ENCODE measurements at regions not wholly inside any gene's neighbourhood (a gene's known extent, or its start where the extent isn't known, plus 50 kb on each side); places are given as distances from the start of the nearest gene placed in this dataset.
A peak's percentile ranks its signal among the peaks of the same experiment; 100 is the strongest.
"Not testable (repeated sequence)": the region's sequence is repeated elsewhere in the genome, so short reads cannot be mapped to it uniquely, and the experiment has no call there.

DNA sequence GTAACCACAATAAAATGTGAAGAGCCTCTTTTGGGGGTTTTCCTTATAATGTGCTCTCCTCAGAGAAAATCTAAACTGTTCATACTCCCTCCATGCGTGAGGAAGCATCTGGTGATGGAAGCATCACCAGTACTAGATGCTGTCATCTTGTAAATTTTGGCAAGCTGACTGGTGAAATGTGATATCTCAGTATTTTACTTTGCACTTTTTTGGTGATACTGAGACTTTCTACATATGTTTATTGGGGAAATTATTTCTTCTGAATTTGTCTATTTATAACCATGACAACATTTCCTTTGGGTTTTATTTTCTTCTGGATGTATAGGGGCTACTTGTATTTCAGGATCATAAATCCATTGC lies 95.9 kb upstream of the DLGAP1 start:
- no peak for DNase-seq

DNA sequence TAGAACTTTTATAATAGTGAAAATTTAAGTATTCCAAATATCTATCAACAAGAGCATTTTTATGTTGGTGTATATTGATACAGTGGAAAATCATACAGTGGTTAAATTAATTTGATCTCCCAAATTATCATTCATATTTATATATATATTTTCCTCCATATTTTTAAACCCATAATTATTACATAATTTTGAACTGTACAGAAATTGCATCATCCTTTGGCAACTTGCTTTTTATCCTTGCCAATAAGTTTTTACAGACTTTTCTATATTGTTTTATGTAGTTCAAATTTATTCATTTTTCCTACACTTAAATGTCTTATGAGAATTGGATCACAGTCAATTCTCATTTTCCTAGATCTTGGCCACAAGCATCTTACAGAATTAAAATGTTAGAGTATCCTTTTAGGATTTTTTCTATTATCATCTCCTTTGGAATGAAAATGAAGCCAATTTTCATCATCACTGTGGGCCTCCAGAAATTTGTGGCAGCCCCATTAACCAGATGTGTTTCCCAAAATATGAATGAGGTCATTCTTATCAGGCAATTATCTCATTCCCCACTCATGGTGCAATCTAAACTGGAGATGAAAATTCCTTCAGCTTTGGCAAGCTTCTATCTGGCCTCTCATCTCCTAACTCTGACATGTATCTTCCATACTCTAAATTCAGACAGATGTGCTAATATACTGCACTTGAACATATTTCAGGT lies 94.2 kb upstream of the DLGAP1 start:
- no peak for DNase-seq

DNA sequence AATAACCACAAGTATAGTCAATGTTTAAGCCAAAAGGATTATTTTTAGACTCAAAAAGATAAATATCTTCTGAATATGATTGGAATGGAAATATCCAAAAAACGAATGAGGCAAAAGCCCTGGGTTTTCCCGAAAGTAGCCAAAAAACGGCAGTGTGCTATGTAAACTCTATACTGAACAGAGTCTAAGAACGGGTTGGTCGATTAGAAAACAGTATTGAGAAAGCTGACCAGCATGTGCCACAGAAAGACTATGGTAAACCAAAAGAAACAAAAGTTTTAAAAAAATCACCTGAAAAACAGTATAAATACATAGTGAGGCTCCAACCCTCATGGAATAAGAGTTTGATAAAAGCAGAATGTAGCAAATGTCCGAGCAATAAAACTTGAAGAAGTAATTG lies 92.0 kb upstream of the DLGAP1 start:
- no peak for DNase-seq

DNA sequence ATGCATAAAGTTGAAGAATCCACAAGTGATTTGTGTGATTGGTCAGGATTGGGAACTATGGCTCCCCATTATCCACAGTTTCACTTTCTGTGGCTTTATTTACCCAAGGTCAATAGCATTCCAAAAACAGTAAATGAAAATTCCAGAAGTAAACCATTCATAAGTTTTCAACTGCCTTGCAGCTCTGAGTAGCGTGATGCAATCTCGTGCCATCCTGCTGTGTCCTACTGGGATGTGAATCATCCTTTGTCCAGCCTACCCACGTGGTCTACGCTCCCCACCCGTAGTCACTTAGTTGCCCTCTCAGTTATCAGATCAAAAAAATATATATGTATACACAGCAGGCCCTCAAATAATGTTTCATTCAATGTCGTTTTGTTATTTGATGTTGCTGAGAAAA lies 89.0 kb upstream of the DLGAP1 start:
- peak in 3 of 56 donors; percentile 0 to 19 (median 5) for DNase-seq

DNA sequence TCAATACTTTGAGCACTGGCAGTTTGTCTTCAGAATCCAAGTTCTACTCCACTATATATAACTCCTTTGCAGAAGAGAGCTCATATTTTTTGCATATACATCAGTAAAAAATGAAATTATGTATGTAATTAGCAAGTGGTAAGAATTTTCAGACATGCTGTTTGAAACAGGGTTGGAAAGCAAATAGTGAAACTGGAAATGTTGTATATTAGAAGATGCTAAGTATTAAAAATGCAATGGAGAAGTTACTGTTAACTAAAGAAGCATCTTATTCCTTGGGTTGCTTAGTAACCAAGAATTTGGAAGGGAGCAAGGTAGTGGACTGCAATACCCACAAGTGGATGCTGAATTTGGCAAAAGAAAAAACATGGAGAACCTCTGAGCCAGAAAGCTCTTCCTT lies 88.6 kb upstream of the DLGAP1 start:
- DNase-seq: no peak

DNA sequence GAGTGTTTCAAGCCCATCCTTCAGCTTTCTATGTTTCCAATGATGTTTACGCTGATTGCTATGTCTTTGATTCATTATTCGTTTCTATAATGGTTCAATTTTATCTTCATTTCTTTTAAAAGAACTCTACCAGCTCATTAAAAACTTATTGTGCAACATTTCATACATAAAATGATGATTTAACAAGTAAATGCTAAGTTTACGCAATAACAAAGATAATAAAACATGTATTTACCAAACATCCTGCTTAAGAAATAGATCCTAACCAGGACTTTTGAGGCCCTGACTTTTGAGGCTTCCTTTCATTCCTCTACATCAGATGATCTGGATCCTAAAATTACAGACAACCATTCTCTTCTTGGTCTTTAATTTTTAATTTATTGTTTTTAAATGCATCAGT lies 86.5 kb upstream of the DLGAP1 start:
- no peak for DNase-seq

DNA sequence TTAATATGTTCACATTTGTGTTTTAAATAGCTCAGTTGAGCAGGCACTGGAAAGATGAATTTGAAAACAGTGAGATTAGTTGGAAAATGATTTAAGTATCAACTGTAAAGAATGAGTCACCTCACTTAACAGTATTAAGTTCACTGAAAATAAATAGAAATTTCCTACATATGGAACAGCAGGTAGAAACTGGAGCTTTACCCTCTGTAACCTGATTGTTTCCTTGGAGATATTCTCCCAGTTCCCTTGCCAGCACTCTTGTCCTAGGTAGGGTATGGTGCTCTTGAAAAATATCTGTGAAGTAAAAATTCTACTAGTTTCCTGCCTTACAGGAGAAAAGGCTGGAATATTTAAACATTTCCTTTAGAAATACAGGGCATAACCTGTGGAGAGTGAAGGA lies 81.3 kb upstream of the DLGAP1 start:
- no peak for DNase-seq

DNA sequence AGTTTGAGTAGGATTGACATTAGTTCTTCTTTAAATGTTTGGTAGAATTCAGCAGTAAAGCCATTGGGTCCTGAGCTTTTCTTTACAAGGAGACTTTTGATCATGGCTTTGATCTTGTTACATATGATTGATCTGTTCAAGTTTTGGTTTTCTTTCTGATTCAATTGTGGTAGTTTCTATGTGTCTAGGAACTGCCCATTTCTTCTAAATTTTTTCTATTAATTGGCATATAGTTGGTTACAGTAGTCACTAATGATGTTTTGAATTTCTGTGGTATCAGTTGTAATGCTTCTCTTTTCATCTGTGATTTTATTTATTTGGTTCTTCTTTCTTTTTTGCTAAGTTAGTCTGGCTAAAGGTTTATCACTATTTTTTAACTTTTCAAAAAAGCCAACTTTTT lies 73.3 kb upstream of the DLGAP1 start:
- DNase-seq: no peak

DNA sequence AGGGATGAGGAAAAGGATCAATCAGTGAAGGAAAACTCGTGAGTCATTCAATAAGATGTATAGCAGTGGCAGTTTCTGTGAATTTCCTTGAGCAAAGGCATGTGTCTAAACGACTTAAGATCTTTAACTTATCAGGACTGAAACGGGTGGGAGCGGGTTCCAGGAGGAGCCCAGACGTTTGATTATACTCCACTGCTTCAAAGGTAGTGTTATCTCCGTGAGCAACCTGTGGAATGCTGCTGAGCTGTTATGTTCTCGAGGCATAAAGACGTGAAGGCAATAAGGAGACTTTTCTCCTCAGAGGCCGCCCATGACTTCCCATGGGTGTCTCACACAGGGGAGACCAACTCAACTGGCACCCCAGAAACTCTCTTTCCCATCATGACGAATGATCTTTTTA lies 72.7 kb upstream of the DLGAP1 start:
- DNase-seq: not testable (repeated sequence)

DNA sequence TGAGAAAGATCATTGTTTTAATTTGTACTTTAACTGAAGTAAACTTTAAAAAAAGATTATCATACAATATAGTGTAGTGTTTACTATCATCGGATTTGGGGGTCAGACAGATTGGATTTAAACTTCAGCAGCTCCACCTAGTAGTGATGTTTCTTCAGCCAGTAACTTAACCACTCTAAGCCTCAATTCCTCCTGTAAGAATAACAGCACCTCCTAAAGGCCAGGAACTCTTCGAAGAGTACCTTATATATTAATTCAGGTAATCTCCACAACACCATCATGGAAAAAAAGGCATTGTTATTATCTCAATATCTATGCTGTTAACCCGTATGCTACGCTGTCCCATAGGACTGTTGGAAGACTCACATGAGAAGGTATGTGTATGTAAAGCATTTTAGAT lies 69.0 kb upstream of the DLGAP1 start:
- no peak for DNase-seq

DNA sequence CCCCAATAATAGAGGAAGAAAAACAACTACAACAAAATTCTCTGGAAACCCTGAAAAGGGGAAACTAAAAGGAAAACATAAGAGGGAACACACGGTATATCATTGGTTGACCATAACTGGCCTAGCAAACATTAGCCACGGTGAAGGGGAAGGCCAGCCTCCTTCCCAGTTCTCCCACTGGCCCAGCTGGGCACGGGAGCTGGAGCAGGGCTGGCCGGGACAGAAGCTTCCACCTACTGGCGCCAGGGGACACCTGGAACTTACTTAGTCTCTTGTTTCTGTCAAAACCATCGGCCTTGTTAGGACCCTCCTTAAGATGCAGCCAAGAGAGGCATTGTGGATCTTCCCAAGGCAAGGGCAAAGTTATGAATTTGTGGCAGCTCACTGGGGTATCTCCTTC lies 56.1 kb upstream of the DLGAP1 start:
- DNase-seq: no peak

DNA sequence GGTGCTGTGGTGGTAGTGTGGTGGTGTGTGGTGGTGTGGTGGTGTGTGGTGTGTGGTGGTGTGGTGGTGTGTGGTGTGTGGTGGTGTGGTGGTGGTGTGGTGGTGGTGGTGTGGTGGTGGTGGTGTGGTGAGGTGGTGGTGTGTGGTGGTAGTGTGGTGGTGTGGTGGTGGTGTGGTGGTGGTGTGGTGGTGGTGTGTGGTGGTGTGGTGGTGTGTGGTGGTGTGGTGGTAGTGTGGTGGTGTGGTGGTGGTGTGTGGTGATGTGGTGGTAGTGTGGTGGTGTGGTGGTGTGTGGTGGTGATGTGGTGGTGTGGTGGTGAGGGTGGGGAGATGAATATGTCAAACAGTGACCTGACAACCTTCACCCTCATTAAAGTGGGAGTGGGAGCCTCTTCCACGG lies 55.6 kb upstream of the DLGAP1 start:
- DNase-seq: peak in 25 of 56 donors; percentile 0 to 61 (median 11)

DNA sequence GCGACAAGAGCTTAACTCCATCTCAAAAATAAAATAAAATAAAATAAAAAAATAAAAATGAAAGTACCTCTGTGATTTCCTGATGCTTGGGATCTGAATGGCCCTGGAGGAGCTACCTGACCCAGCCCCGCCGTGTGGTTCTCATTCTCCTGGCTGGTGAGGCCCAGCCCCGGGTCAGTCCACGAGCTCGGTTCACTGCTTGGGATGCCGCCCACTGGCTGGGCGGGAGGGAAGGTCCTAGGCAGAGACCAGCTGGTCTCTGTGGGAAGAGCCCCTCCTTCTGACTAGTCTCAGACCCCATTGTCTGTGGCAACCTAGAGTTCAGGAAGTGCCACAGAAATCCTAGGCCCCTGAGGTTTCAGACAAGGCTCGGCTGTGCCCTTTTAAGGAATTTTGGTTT lies 55.1 kb upstream of the DLGAP1 start:
- DNase-seq: no peak

Measured in nucleus accumbens (tissue), 56 donors.